Esophagus squamous epithelium (tissue), 4 donors: ENCODE measurements at regions not wholly inside any gene's neighbourhood (a gene's known extent, or its start where the extent isn't known, plus 50 kb on each side); places are given as distances from the start of the nearest gene placed in this dataset.

Experiments used
- CTCF ChIP-seq, 6 experiments: fragments of 450-650 bp in 4 of 6; fragments of 200-600 bp in 2 of 6; sonication (generic) in 2 of 6; IDR thresholded peaks; one replicate each; pipeline ENCODE4 v1.5.1; 2016 to 2019; ENCODE audit warnings: antibody characterized with exemption in 6 of 6, mild to moderate bottlenecking in 4 of 6, moderate library complexity in 4 of 6
- POLR2A ChIP-seq, 4 donors: fragments of 450-650 bp; IDR thresholded peaks; one replicate each; pipeline ENCODE4 v1.6.1; 2017; ENCODE audit warnings: antibody characterized with exemption in 4 of 4, mild to moderate bottlenecking in 4 of 4, moderate library complexity in 3 of 4

- TF ChIP-seq CTCF (IDR thresholded peaks at IDR 0.05) (no peak), POLR2A (IDR thresholded peaks at IDR 0.05) (no peak)
Observed at GRCh38 chr9:106587042-106587441, 275.9 kb upstream of the ZNF462 start.
